ENCODE measurements at regions not wholly inside any gene's neighbourhood (a gene's known extent, or its start where the extent isn't known, plus 50 kb on each side); places are given as distances from the start of the nearest gene placed in this dataset.

GRCh38 chr7:153422291-153423209 lies 629.6 kb upstream of the DPP6 start:
- no peak for DNase-seq (ENCODE audit: low read depth in 4 of 4, low spot score in 3 of 4)

- no peak for DNase-seq (ENCODE audit: low read depth in 4 of 4, low spot score in 3 of 4)
Observed at GRCh38 chr7:153423210-153423590, 629.0 kb upstream of the DPP6 start.

- no peak for DNase-seq (ENCODE audit: low read depth in 4 of 4, low spot score in 3 of 4)
Observed at GRCh38 chr7:153430931-153431330, 621.3 kb upstream of the DPP6 start.

GRCh38 chr7:153432063-153432462 lies 620.1 kb upstream of the DPP6 start:
- DNase-seq (ENCODE audit: low read depth in 4 of 4, low spot score in 3 of 4) = no peak

- DNase-seq (ENCODE audit: low read depth in 4 of 4, low spot score in 3 of 4) = no peak
Observed at GRCh38 chr7:153433223-153433622, 619.0 kb upstream of the DPP6 start.

GRCh38 chr7:153440715-153441114 lies 611.5 kb upstream of the DPP6 start:
- no peak for DNase-seq (ENCODE audit: low read depth in 4 of 4, low spot score in 3 of 4)

GRCh38 chr7:153443032-153443701 lies 609.0 kb upstream of the DPP6 start:
- peak in 2 of 4 donors; percentile 69 to 80 for DNase-seq (ENCODE audit: low read depth in 4 of 4, low spot score in 3 of 4)

- DNase-seq (ENCODE audit: low read depth in 4 of 4, low spot score in 3 of 4) = no peak
Observed at GRCh38 chr7:153444641-153445040, 607.6 kb upstream of the DPP6 start.

- DNase-seq (ENCODE audit: low read depth in 4 of 4, low spot score in 3 of 4) = no peak
Observed at GRCh38 chr7:153445641-153446040, 606.6 kb upstream of the DPP6 start.

GRCh38 chr7:153446490-153446889 lies 605.7 kb upstream of the DPP6 start:
- DNase-seq (ENCODE audit: low read depth in 4 of 4, low spot score in 3 of 4) = no peak

- DNase-seq (ENCODE audit: low read depth in 4 of 4, low spot score in 3 of 4) = peak in 2 of 4 donors; percentile 58
Observed at GRCh38 chr7:153447011-153447410, 605.2 kb upstream of the DPP6 start.

GRCh38 chr7:153452661-153453060 lies 599.5 kb upstream of the DPP6 start:
- DNase-seq (ENCODE audit: low read depth in 4 of 4, low spot score in 3 of 4) = no peak

- peak in 3 of 4 donors; percentile 45 to 73 (median 68) for DNase-seq (ENCODE audit: low read depth in 4 of 4, low spot score in 3 of 4)
Observed at GRCh38 chr7:153454306-153454705, 597.9 kb upstream of the DPP6 start.

- DNase-seq (ENCODE audit: low read depth in 4 of 4, low spot score in 3 of 4) = no peak
Observed at GRCh38 chr7:153457746-153458145, 594.5 kb upstream of the DPP6 start.

- no peak for DNase-seq (ENCODE audit: low read depth in 4 of 4, low spot score in 3 of 4)
Observed at GRCh38 chr7:153470004-153470671, 582.1 kb upstream of the DPP6 start.

GRCh38 chr7:153472516-153472915 lies 579.7 kb upstream of the DPP6 start:
- no peak for DNase-seq (ENCODE audit: low read depth in 4 of 4, low spot score in 3 of 4)

- DNase-seq (ENCODE audit: low read depth in 4 of 4, low spot score in 3 of 4) = no peak
Observed at GRCh38 chr7:153473185-153473584, 579.0 kb upstream of the DPP6 start.

- no peak for DNase-seq (ENCODE audit: low read depth in 4 of 4, low spot score in 3 of 4)
Observed at GRCh38 chr7:153475239-153475638, 577.0 kb upstream of the DPP6 start.

GRCh38 chr7:153476166-153476565 lies 576.0 kb upstream of the DPP6 start:
- no peak for DNase-seq (ENCODE audit: low read depth in 4 of 4, low spot score in 3 of 4)

GRCh38 chr7:153496257-153496656 lies 555.9 kb upstream of the DPP6 start:
- no peak for DNase-seq (ENCODE audit: low read depth in 4 of 4, low spot score in 3 of 4)

- no peak for DNase-seq (ENCODE audit: low read depth in 4 of 4, low spot score in 3 of 4)
Observed at GRCh38 chr7:153503093-153503492, 549.1 kb upstream of the DPP6 start.

Measured in right renal pelvis (tissue), 4 donors.